D341Med (cell line): ENCODE measurements at regions not wholly inside any gene's neighbourhood (a gene's known extent, or its start where the extent isn't known, plus 50 kb on each side); places are given as distances from the start of the nearest gene placed in this dataset.
A peak's percentile ranks its signal among the peaks of the same experiment; 100 is the strongest.
"Not testable (repeated sequence)": the region's sequence is repeated elsewhere in the genome, so short reads cannot be mapped to it uniquely, and the experiment has no call there.

Experiments used
- DNase-seq: peaks from one replicate; pipeline ENCODE4 v3.0.0; 2012; ENCODE audit warnings: low spot score

DNA sequence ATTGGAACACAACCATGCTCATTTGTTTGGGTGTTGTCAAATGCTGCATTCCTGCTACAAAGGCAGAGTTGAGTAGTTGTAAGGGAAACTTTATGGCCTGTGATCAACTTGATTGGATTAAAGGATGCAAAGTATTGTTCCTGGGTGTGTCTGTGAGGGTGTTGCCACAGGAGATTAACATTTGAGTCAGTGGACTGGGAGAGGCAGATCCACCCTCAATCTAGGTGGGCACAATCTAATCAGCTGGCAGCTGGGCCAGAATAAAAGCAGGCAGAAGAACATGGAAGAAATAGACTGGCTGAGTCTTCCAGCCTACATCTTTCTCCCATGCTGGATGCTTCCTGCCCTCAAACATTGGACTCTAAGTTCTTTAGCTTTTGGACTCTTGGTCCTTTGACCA lies 145.6 kb upstream of the LMCD1 start:
- not testable (repeated sequence) for DNase-seq

DNA sequence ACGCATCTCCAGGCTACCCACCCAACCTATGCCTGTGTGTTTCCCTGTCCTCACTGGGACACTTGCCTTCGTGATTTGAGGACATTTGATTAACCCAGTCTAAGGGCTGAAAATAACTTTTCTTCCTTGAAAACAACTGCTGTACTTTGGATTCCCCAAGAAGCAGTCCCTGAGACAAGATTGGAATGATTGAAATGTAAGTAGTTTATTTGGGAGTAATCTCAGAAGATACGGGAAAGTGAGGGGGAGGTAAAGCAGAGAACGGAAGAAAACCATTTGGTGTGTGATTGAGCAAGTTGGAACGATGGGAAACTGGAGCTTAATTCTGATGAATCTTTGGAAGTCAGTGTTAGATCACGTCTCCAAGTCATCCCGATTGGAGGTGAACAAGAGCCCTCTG lies 143.8 kb upstream of the LMCD1 start:
- DNase-seq: no peak

DNA sequence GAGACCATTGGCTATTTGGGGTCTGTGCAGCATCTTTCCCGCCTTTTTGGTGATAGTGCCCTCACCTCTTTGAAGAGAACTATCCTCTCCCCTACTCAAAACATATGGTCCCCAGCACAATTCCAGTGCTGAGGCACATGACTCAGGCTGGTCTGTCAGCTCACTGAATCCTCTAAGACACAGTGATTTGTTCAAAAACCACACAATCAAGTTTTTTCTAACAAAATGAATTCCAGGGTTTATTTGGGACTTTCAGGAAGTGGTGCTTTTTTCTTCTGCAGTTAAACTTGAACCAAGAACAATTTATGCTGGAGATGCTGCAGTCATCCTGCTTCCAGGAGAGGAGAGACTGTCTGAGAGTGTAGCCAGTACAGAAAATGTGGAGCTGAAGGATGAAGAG lies 142.5 kb upstream of the LMCD1 start:
- no peak for DNase-seq

DNA sequence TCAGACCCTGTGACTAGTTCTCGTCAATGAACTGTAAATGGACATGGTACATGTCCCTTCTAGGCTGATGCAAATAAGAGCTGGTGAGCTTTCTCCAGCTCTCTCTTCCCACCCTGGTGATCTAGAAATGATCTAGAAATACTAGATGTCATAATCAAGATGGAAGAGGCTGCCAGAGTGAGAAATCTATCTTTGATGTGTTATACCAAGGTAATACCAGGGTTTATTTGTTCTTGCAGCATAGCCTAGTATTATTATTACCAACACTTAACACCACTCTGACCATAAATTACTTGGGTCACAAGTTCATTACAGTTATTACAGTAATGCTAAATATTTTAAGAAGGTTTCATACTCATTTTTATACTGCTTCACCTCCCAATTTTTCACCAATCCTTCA lies 138.4 kb upstream of the LMCD1 start:
- DNase-seq: no peak

DNA sequence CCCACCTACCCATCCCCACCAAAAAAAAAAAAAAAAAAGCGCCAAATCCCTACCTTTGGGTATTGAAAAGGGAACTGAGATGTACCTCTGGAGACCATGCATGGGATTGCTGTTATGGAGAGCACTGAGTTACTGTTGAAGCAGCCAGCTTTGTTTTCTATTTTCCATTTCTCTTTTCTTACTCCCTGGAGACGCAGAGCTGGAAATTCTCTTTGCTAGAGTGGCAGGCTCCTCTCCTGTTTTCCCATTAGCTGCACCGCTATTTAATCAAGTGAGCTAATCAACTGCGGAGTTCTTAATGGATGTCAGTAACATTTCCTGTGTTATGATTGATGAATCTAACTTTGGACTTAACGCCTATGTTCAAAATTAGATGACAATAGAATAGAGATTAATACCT lies 136.1 kb upstream of the LMCD1 start:
- no peak for DNase-seq

DNA sequence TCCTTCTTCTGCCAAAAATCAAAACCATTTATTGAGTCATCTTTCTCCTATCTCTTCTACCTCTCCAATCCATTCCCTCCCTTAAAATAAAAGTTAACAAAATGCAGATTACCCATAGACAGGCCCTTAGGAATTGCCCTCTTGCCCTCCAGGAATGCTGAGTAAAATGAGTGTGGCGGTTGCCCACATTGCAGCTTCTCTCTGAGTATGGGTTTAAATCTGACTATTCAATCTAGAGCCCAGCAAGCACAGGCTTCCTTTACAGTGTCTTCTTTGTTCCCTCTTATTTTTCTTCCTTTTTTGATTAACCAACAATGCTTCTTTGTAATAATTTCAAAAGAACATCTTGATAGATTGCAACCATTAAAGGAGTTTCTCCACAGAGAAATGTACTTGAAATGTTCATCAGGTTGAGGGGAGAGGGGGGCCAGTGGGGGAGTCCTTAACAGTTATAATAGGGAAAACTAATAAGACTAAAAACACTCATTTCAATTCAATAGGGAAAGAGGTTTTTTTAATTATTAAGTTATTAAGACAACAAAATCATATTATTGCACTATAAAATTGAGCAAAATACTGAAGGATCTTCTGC lies 135.3 kb upstream of the LMCD1 start:
- no peak for DNase-seq

DNA sequence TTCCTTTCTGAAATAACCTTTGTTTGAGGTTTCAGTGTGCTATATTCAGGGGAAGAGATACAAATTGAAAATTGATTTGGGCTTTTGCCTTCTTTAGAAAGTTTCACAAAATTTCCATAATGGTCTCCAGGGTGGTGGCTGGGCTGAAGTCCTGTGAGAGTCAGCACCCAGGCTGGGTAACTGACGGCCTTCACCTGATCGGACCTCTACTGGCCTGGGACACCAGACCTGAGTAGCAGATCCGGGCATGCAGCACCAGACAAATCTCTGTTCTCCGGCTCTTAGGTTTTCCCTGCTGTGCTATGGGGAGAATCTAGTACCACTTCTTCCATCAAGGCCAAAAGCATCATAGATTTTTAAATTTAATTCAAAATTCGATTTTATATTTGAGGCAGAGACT lies 133.0 kb upstream of the LMCD1 start:
- no peak for DNase-seq

DNA sequence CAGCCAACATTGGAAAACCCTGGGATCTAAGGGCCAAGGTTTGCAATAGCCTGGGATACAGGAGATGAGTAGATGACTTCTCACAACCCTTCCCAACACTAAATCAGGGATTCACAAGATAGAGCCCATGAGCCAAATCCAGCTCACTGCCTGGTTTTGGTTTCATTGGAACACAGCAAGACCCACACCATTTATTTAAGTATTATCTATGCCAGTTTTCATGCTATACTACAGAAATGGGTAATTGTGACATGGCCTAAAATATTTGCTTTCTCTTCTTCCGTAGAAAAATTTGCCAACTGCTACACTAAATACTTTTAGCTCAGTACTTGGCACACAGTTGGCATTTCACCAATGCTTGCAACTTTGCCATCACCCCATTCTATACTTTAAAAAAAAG lies 132.0 kb upstream of the LMCD1 start:
- DNase-seq: no peak

DNA sequence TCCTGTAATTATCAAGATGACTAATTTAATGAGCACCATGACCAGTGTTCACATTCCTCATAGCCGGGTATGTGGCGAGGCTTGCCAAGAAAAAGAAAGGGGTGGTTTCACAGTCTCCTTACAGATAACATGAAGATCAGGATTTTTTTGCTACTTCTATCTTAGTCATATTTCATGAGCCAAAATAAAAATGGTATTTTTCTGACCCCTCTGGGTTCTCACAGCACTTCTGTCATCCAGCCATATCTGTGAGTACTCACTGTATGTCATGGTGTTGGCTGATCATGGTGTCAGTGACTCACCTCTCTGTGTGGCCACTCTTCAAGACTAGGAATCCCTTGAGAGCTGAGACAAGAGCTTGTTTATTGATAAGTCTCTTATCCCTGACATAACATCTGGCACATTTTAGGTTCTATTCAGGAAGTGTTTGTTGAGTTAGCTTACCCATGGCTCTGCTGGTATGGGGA lies 130.5 kb upstream of the LMCD1 start:
- DNase-seq: no peak

DNA sequence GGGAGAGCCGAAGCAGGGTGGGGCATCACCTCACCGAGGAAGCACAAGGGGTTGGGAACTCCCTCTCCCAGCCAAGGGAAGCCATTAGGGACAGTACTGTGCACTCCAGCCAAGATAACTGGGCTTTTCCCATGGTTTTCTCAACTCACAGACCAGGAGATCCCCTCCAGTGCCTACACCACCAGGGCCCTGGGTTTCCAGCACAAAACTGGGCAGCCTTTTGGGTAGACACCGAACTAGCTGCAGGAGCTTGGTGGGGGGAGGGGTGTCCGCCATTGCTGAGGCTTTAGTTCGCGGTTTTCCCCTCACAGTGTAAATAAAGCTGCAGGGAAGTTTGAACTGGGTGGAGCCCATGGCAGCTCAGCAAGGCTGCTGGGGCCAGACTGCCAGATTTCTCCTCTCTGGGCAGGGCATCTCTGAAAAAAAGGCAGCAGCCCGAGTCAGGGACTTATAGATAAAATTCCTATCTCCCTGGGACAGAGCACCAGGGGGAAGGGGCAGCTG lies 129.6 kb upstream of the LMCD1 start:
- DNase-seq: no peak

DNA sequence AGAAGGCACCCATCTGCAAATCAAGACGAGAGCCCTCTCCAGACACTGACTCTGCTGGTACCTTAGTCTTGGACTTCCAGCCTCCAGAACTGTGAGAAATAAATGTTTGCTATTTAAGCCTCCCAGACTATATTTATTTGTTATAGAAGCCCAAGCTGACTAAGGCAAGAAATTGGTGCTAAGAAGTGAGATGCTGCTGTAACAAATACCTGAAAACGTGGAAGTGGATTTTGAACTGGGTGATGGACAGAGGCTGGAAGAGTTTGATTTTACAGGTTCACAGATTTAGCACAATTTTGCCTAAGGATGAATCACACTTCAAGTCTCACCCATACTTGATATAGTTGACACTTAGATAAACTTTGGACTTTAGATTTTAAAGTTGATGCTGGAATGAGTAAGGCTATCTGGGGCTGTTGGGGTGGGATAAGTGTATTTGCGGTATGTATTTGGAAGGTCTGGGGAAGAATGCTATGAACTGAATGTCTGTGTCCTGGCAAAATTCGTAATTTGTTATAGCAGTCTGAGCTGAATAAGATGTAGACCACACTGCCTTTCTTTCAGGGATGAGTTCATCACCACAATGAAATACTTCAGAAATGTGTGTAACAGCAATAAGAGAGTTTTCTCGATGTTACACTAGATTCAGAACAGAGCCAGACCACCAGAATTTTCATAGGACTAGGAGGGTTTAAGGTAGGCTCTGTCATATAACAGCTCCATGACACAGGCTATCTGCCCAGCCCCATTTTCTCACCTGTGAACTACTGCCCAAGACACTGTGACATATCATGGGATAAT lies 120.5 kb upstream of the LMCD1 start:
- DNase-seq: no peak

DNA sequence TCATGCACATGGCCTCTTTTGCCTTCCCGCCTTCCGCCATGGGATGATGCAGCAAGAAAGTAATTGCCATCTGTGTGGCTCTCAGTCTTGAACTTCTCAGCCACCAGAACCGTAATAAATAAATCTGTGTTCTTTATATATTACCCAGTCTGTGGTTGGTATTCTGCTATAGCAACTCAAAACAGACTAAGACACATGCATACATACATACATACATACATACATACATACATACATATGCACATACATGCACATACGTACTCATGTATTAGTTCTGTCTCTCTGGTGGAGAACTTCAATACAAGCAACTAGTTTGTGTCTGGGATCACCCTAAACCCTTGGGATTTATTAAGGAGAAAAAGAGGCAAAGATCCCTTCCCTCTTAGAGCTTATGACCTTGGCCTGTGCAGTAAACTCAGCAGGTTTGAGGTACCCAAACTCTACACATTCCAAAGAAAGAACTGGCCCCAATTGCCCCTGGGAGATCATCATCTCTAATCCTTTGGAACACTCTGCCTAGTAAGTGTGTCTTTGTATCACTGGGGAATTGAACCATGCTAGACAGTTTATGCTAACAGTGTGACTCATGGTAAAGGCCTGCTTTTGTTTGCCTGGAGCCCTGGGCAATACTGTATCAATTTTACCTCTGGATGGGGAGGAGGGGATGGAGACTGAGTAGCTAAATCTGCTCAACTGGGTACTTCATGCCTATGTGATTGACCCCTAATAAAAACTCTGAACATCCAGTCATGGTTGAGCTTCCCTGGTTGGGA lies 115.6 kb upstream of the LMCD1 start:
- no peak for DNase-seq

DNA sequence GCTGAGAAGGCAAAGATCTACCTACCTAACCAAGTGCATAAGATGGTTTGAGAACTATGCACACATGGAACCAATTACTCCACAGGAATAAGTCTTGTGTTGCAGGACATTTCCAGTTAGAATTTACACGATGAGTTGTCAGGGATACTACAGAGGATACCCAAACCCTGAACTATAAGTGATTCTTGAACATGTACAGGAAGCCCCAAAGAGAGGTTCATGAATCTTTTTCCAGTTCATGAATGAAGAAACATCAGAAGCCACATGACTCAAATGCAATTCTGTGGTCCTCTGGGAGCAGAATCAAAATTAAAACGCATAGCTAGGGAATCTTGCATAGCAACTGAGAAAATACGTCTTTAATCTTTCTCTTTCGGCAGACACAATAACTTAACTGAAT lies 114.1 kb upstream of the LMCD1 start:
- DNase-seq: no peak

DNA sequence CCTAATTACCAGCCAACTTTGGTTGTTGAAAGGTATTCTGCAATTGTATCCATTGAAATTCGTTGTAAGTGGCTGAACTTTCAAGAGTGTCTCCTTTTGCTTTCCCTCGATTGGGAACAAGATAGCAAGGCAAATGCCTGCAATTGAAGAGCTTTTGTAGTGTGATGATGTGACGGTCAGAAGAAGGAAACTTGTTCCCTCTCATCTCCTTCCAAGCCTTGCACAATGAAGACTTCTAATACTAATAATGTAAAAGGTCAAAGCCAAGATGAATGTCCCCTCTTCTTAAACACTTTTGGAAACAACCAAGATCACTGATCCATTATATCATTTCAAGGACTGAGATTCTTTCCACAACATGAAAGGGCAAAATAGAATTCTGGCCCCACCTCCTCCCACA lies 101.9 kb upstream of the LMCD1 start:
- DNase-seq: no peak

DNA sequence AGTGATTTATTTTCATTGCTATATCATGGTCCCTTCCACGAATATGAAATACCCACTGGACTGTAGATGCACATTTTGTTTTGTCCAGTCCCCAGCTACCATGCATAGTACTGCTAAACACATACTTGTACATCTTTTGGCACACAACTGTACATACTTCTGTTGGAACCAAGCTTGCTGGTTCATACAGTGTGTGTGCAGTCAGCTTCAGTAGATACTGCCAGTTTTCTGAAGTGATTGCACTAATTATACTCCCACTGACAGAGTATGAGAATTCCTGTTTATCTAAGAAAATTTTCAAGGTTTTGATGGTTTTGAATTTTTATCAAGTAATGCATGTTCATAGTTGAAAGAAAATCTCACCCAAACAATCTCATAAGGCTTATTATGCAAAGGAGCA lies 100.7 kb upstream of the LMCD1 start:
- no peak for DNase-seq

DNA sequence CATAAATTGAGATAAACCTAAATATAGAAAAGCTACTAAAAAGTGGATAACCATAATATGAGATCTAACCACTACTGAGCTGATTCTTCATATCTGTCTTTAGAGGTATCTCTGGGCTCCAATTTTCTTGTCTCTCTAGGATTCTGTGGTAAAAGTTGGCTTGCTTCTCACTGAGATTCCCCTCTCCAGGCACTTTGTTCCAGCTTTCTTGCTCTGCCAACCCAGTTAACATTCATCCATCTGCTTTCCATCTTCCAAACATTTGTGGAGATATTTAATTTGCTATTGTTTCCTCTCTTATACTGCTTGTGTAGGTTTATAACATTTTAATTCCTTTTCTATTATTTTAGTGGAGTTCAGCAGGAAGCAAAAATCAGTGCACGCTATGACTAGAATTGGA lies 97.6 kb upstream of the LMCD1 start:
- no peak for DNase-seq

DNA sequence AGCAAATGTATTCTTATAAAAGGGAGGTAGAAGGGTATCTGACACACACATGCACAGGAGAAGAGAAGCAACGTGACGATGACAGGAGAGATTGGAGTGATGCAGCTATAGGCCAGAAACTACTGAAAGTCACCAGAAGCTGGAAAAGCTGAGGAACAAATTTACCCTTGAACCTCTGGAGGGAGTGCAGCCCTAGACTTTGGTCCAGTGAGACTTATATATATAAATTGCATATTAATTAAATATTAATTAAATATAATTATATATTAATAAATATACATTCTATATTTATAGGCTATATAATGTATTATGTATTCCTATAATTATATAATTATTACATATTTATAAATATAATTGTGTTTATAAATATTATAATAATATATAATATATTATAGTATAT lies 96.5 kb upstream of the LMCD1 start:
- no peak for DNase-seq

DNA sequence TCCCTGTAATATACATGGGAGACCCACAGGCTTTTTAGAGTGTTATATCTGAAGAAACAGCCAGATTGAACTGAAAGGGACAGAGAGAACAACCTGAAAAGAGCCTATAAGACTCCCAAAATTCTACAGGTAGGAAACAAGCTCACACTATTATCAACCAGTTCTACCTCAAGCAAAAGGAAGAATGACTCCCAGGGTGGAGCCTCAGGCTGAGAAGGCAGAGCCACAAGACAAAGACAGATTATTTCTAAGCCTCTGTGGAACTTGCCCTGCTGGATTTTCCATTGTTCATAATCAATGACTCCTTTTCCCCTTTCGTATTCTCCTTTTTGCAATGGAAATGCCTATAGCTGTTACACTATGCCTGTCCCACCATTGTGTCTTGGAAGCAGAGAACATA lies 95.1 kb upstream of the LMCD1 start:
- no peak for DNase-seq

DNA sequence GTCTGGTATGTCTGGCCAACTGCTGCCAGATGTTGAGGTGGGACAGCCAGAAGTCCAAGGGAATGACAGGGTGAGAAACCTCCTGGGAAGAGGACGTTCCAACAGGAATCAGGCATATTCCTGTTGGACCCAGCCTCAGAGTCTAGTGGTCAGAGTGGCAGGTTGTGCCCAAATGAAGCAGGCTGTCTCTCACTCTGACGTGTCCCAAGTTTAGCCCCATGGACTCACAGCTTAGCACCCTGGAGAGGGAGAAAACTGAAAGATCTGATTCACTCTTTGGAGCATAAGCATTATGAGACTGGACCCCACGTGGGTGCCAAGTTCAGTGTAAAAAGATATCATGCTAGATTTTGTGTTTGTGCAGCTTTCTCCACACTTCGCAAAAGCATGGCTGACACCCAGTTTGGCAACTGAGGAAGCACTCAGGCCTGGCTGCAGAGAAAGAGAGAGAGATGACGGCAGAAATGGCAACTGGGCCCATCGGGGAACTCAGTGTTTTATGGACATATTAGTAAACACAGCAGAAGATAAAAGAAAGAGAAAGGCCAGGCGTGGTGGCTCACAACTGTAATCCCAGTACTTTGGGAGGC lies 88.2 kb upstream of the LMCD1 start:
- no peak for DNase-seq

DNA sequence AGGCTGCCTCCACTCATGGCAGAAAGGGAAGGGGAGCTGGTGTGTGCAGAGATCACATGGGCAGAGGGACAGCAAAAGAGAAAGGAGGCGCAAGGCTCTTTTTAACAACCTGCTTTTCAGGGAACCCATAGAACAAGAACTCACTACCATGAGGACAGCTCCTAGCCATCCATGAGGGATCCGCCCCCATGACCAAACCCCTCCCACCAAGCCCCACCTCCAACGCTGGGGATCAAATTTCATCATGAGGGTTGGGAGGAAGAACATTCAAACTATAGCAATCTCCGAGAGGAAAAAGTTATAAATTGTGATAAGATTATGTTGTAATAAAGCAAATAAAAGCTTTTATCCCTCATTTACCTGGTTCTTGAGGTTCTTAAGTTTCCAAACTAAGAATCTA lies 84.7 kb upstream of the LMCD1 start:
- DNase-seq: no peak

DNA sequence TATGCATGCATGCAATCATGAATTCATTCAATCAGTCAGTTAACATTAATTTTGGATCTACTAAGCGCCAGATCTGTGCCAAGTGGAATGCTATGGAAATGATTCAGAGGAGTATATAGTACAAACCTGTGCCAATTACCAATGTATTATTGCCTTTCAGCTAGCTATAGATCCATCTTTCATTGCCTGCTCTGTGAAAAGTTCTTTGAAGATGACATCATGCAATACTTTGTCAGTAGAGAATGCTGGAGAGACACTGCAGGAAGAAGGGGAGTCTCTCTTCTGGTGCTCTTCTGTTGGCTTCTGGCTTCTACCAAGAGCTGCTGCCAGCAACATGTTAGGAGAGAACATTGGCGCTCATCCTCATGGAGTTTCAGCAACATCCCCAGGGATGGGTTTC lies 81.0 kb upstream of the LMCD1 start:
- DNase-seq: no peak

DNA sequence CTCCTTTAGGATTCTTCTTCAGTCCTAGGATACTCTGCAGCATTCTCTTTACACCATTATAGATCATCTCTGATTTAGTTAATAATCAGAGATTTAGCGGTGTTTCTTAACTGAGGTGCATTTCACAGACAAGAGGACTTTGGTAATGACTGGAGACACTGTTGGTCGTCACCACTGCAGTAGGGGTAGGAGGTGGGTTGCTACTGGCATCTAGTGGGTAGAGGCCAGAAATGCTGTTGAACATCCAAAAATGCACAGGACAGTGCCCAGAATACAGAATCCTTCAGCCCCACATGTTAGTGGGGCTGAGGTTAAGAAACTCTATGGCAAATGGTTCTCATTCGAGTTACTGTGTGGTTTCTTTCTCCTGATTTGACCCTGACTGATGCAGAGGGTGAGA lies 80.4 kb upstream of the LMCD1 start:
- peak; percentile 43 for DNase-seq

DNA sequence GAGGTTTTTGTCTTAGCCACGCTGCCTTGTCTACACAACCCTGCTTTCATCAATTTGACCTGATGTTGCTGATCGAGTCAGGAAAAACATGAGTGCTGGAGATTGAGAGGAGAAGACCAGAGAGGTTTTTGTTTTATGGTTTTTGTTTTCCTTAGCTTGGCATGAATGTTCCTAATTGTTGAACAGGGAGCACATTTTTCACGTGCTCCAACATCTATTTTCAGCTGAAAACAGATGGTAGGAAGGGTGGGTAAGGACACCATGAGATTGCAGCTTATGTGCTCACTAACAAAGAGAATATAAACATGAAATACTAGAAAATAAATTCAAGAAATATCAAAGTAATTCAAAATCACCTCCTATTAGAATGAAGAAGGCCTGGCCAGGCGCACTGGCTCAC lies 79.9 kb upstream of the LMCD1 start:
- no peak for DNase-seq
